Mesothelial cell of epicardium (in vitro differentiated cells): ENCODE measurements at regions not wholly inside any gene's neighbourhood (a gene's known extent, or its start where the extent isn't known, plus 50 kb on each side); places are given as distances from the start of the nearest gene placed in this dataset.
A peak's percentile ranks its signal among the peaks of the same experiment; 100 is the strongest.
"Not testable (repeated sequence)": the region's sequence is repeated elsewhere in the genome, so short reads cannot be mapped to it uniquely, and the experiment has no call there.

Experiments
- DNase-seq, 2 experiments: peaks; one replicate each; pipeline ENCODE4 v3.0.0; 2021; ENCODE audit warnings: low spot score in 2 of 2; ENCODE audit not compliant: unreplicated experiment in 2 of 2
- H3K27ac Mint-ChIP-seq: 2 replicates; pipeline ENCODE4 v1.8.0; 2021; ENCODE audit warnings: mixed read lengths
- H3K27me3 Mint-ChIP-seq: 2 replicates; pipeline ENCODE4 v1.8.0; 2021; ENCODE audit warnings: low read depth, mixed read lengths
- H3K36me3 Mint-ChIP-seq: 2 replicates; pipeline ENCODE4 v1.8.0; 2021; ENCODE audit warnings: mixed read lengths
- H3K4me1 Mint-ChIP-seq: 2 replicates; pipeline ENCODE4 v1.8.0; 2021; ENCODE audit warnings: mixed read lengths
- H3K4me3 Mint-ChIP-seq: 2 replicates; pipeline ENCODE4 v1.8.0; 2021; ENCODE audit warnings: mild to moderate bottlenecking, moderate library complexity, mixed read lengths
- H3K9me3 Mint-ChIP-seq: 2 replicates; pipeline ENCODE4 v1.8.0; 2021; ENCODE audit warnings: mixed read lengths
- TF ChIP-seq, protein P1 (sequence below): fragments of 200-600 bp; sonication (generic); IDR thresholded peaks from one replicate; pipeline ENCODE4 v1.5.0; 2021; ENCODE audit warnings: antibody characterized with exemption; ENCODE audit not compliant: unreplicated experiment

- TF ChIP-seq, protein P1, sequence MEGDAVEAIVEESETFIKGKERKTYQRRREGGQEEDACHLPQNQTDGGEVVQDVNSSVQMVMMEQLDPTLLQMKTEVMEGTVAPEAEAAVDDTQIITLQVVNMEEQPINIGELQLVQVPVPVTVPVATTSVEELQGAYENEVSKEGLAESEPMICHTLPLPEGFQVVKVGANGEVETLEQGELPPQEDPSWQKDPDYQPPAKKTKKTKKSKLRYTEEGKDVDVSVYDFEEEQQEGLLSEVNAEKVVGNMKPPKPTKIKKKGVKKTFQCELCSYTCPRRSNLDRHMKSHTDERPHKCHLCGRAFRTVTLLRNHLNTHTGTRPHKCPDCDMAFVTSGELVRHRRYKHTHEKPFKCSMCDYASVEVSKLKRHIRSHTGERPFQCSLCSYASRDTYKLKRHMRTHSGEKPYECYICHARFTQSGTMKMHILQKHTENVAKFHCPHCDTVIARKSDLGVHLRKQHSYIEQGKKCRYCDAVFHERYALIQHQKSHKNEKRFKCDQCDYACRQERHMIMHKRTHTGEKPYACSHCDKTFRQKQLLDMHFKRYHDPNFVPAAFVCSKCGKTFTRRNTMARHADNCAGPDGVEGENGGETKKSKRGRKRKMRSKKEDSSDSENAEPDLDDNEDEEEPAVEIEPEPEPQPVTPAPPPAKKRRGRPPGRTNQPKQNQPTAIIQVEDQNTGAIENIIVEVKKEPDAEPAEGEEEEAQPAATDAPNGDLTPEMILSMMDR, result no peak
- DNase-seq, result no peak
- Mint-ChIP-seq H3K4me3 (no peak overlapping the region), H3K4me1 (peaks cover 5% of the 10 kb centered on the region), H3K36me3 (peaks cover 2% of the 10 kb centered on the region), H3K27me3 (no peaks in the 10 kb centered on the region), H3K27ac (peak overlapping the region; percentile 47), H3K9me3 (peaks cover 7% of the 10 kb centered on the region)
These were observed 191.0 kb downstream of the TPBG start for GRCh38 chr6:82554666-82555065.

DNA sequence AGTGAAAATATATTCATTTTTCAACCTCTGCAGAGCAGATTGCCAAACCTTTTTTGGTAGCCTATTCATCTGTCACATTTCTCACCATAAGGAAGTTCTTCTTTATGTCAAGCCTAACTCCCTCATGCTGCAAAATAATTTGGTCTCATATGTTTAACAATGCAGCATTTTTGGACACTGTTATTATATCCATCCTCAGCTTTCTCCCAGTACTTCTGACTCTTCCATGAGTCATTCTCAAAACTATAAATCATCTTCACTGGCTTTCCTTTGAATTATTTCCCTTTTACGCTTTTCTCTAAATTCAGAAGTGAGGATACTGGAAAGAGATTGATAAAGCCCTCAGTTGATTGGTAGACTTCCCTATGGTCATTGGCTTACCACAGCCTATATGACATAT, 192.2 kb downstream of the TPBG start:
- H3K36me3 Mint-ChIP-seq, result no peaks in the 10 kb centered on the region
- no peaks in the 10 kb centered on the region for H3K9me3 Mint-ChIP-seq
- TF ChIP-seq, protein P1, result no peak
- DNase-seq, result no peak
- peaks cover 5% of the 10 kb centered on the region for H3K4me1 Mint-ChIP-seq
- no peaks in the 10 kb centered on the region for H3K27me3 Mint-ChIP-seq
- no peak overlapping the region for H3K4me3 Mint-ChIP-seq
- no peak overlapping the region for H3K27ac Mint-ChIP-seq

DNA sequence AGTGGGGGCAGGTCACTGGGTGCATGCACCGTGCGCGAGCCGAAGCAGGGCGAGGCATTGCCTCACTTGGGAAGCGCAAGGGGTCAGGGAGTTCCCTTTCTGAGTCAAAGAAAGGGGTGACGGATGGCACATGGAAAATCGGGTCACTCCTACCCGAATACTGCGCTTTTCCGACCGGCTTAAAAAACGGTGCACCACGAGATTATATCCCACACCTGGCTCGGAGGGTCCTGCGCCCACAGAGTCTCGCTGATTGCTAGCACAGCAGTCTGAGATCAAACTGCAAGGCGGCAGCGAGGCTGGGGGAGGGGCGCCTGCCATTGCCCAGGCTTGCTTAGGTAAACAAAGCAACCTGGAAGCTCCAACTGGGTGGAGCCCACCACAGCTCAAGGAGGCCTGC, 194.9 kb downstream of the TPBG start:
- not testable (repeated sequence) for DNase-seq, H3K27ac Mint-ChIP-seq, H3K4me1 Mint-ChIP-seq, H3K9me3 Mint-ChIP-seq, H3K36me3 Mint-ChIP-seq, H3K27me3 Mint-ChIP-seq
- peak overlapping the region; percentile 49 for H3K4me3 Mint-ChIP-seq

GRCh38 chr6:82567621-82568020, 204.0 kb downstream of the TPBG start:
- no peak overlapping the region for H3K27ac Mint-ChIP-seq
- H3K4me3 Mint-ChIP-seq, result no peak overlapping the region
- DNase-seq, result no peak
- no peaks in the 10 kb centered on the region for H3K36me3 Mint-ChIP-seq
- TF ChIP-seq, protein P1, result no peak
- H3K27me3 Mint-ChIP-seq, result no peaks in the 10 kb centered on the region
- peaks cover 14% of the 10 kb centered on the region for H3K4me1 Mint-ChIP-seq
- no peaks in the 10 kb centered on the region for H3K9me3 Mint-ChIP-seq

DNA sequence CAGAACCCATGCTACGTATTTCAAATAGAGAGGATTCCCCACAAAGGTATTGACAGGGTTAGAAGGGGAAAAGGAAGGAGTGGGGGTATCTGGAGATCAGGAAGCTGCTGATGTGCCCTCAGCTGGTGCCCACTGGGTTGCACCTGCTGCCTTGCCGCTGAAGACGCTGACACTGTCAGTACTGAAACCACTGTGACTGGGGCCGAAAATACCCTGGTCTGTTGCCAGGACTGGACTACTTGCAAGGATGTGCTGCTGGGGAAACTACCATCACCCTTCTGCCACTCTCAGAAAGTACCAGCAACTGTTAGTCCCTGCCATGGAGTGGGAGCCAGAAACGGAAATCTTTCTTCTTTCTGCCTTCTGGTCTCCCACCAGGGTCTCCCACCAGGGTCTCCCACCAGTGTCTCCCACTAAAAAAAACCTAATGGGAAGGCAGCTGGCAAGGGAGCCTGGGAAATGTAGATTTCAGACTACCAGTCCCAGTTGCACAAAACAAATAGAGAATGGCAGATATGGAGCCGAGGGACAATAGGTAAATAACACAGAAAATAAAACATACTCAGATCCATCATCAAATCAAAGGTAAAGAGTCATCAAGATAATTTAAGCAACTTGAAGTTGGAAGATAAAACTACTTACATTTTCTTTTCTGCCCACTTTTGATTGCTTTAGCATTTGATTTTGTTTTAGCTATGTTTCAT, 204.8 kb downstream of the TPBG start:
- no peak overlapping the region for H3K4me3 Mint-ChIP-seq
- peaks cover 20% of the 10 kb centered on the region for H3K4me1 Mint-ChIP-seq
- no peaks in the 10 kb centered on the region for H3K9me3 Mint-ChIP-seq
- no peak overlapping the region for H3K27ac Mint-ChIP-seq
- H3K36me3 Mint-ChIP-seq, result no peaks in the 10 kb centered on the region
- TF ChIP-seq, protein P1, result no peak
- DNase-seq, result no peak
- H3K27me3 Mint-ChIP-seq, result no peaks in the 10 kb centered on the region

DNA sequence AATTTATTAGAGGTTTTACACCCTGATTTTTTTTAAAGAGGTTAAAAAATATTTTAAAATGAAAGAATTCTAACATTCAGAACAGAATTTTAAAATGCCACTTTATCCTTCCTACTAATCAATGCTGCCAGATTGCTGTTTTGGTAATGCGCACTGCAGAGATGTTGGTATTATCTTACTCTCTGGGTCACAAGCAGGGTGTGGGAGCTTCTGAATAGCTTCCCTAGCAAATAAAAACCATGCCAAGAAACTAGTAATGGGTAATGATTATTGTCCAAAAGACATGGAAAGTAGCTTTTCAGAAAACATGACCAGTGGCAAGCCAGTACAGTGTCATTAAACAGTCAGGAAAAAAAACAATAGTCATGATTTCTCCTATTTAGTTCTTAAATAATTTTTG, 205.4 kb downstream of the TPBG start:
- H3K4me3 Mint-ChIP-seq, result no peak overlapping the region
- peaks cover 21% of the 10 kb centered on the region for H3K4me1 Mint-ChIP-seq
- TF ChIP-seq, protein P1, result no peak
- no peak overlapping the region for H3K27ac Mint-ChIP-seq
- H3K27me3 Mint-ChIP-seq, result no peaks in the 10 kb centered on the region
- H3K36me3 Mint-ChIP-seq, result no peaks in the 10 kb centered on the region
- no peak for DNase-seq
- H3K9me3 Mint-ChIP-seq, result peaks cover 3% of the 10 kb centered on the region
